ENCODE measurements at regions not wholly inside any gene's neighbourhood (a gene's known extent, or its start where the extent isn't known, plus 50 kb on each side); places are given as distances from the start of the nearest gene placed in this dataset.

DNA sequence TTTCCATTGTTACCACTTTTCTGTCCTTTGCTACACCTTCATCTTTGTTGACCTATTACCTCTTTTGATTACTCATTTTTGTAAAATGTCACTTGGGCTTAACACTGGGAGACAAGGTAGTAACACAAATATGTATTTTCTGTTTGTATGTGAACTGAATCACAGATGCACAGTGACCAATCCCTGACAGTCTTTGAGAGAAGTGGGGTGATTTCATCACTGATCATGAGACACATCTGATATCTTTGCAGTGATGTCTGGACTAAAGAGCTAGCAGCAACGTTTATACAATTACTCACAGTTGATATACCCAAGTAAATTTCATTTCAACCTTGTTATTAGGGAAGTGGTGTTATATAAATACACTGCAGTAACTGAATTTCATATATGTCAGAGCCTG, 1397.4 kb upstream of the SPRY2 start:
- peak; percentile 24 for DNase-seq

DNA sequence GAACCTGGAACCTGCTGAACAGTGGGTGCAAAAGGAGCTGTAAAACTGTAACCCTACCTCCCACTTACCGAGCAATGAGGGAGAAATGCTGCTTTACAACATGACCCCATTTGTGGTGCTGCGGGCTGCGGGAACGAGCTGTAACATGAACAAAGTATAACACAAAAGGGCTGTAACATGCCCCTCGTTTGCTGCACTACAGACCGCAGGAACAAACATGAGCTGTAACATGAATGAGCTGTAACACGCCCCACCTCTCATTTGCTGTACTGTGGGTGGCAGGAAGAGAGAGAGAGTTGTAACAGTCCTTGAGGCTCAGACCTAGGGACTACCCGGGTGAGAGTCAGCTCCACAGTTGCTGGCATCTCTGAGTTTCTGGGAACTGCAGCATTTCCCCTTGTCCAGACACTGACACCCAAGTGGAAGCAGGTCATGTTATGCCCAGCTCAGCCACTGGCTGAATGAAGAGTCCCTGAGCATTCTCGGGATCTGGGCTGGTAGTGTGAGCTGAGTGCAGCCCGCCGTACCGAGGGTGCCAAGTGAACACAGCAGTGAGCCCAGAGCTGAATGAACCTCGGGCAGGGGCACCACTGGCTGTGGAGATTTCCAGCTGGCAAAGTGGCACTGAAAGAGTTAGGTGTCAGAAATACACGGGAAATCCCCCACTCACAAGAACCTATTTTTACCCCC, 1385.3 kb upstream of the SPRY2 start:
- no peak for DNase-seq

DNA sequence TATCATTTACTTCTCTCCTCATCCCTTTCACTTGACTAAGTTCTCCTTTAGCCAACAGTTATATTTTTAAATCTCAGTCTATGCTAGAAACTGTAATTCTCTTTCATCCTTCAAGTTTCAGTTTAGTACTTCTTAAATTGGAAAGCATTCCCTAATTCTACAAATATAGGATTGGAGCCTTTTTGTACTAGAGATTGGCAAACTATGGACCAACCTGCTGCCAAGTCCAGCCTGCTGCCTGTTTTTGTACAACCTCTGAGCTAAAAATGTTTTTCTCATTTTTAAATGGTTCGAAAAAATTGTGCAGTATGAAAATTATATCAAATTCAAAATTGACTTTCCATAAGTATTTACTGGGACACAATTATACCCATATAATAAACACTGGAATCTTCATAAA, 1381.5 kb upstream of the SPRY2 start:
- no peak for DNase-seq

DNA sequence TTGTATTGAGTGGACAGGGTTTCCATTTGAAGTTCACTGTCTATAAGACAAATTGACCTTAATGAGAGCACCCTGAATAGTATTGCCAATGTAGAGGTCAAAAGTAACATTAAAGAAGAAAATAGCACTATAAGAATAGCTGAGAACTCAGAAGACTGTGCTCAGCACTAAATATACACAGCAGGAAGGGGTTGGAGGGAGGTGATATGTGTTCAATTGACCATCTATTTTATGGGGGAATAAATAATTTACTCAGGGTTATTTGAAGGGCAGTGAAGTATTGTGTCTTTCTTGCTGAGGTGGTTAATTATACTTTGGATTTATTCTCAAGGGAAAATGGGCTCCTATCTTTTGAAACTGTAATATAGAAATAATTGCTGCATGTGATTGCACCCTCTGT, 1380.5 kb upstream of the SPRY2 start:
- DNase-seq: no peak

DNA sequence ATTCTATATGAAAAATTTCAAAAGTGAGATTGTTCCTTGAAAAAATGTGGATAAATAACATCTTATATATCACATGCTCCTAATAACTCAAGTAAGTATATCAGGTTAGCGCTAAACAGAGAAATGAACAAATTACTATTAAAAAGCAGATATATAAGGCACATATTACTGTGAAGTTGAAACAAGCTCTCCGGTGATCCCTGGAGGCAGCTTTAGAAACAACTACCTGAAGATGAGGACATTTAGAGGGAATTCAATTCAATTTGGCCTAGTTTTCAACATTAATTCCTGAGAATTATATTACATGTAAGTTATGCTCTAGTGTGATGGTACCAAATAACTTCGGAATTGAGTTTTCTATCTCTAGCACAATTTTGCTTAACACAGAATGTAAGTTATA, 1373.6 kb upstream of the SPRY2 start:
- no peak for DNase-seq

DNA sequence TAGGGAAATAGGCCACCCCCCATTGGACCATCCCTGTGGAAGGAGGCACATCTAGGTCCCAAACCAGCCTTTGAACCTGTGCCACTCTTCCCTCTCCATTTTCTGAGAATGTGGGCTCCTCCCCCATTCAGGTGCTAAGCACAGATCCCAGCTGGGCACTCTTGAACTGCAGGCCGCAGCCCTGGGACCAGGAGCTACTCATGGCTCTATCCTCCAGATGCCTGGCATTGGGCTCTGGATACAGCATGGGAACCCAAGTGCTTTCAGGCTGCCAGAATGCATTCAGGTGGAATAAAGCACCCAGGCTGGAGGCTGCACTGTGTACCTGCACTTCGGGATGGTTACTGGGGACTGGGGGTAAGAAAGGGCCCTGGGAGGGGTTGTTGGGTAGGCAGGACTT, 1372.3 kb upstream of the SPRY2 start:
- no peak for DNase-seq

DNA sequence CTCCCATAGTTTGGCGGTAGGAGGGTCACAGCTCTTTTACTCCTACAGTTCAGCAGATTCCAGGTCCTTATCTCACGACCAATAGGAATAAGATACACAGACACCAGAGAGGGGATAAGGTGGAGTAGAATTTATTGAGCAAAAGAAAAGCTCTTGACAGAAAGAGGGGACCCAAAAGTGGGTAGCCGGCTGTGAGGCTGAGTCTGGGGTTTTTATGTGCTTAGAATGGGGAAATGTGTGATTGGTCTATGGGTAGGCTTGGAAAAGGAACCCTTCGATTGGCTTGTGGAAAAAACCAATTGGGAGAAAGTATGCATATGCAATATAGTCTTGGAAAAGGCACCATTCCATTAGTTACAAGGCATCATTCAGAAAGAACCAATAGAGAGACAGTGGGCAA, 1356.9 kb upstream of the SPRY2 start:
- no peak for DNase-seq

DNA sequence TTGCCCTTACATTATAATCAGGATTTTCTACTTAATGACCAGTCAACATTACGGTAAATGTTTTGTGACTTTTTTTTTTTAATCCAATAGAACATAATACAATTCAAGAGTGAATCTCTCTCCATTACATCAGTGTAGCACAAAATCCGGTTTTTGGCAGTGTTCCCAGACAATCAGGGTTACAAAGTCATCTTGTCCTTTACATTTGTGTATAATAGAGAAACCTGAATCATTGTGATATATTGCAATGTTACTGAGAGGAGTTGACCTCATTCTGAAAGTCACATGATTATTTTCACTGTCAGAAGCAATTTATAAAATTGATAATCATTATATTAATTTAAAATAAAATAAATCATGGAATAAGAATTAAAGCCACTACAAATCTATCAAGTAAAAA, 1346.0 kb upstream of the SPRY2 start:
- no peak for DNase-seq

DNA sequence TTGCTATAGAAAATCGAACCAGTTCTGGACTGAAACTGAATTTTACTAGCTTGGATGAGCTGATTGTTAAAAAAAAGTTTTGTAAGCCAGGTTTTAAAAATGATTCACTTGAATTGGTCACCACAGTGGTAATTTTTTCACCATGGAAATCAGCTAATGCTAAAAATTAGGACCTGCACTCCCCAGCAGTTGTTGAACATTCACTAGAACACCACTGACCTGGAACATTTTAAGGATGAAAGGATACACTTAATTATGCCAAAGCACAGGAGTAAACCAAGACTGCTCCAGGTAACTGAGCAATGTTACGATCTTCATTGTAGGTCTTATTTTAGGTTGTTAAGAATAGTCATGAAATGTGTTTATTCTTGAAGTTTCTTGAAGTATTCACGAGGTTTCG, 1342.6 kb upstream of the SPRY2 start:
- DNase-seq: no peak

DNA sequence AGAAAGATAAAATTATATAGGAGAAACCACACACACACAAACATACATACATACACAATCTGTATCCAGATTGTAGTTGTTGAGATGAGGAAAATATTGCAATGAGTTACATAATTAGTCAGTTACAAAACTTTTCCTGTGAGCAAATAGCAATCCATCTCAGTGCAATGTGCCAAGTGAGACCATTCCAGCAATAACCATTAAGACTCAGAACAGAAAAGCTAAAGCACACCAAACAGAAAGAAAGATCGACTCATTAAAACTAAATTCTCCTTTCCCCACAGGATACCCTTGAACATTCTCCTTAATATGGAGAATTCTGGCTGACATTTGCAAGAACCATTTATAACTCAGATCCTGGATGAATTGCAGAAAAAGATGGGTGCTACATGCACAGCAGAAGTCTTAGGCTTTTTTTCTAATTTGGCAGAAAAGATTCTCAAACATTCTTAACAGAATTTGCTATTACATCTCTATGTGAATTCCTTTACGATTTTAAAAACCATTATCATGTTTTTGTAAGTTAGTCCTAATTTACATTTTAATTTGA, 1341.2 kb upstream of the SPRY2 start:
- DNase-seq: no peak

DNA sequence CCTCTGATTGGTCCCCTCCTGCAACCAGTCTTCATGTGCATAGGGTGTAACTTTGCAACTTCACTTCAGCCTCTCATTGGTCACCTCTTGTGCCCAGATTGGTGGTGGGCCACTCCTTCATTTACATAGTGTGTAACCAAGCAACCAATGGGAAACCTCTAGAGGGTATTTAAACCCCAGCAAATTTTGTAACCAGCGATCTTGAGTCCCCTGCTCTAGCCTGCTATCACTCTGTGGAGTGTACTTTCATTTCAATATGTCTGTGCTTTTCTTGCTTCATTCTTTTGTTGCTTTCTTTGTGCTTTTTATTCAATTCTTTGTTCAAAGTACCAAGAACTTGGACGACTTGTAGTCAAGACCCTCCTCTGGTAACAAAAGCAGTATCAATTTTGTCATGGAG, 1336.9 kb upstream of the SPRY2 start:
- DNase-seq: no peak

DNA sequence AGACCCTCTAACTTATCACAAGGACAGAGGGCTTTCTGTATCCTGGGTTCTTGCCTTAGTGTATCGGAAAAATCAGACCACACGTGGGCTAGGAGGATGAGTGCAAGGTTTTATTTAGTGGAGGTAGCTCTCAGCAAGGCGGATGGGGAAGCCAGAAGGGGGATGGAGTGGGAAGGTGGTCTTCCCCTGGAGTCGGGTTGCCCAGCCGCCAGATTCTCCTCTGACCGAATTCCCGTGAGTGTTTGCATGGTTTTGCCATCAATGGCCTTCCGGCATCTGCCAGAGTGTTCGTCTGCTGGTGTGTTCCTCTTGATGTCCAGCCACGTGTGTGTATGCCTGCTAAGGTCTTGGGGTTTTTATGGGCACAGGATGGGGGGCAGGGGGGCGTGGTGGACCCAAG, 1335.1 kb upstream of the SPRY2 start:
- no peak for DNase-seq

DNA sequence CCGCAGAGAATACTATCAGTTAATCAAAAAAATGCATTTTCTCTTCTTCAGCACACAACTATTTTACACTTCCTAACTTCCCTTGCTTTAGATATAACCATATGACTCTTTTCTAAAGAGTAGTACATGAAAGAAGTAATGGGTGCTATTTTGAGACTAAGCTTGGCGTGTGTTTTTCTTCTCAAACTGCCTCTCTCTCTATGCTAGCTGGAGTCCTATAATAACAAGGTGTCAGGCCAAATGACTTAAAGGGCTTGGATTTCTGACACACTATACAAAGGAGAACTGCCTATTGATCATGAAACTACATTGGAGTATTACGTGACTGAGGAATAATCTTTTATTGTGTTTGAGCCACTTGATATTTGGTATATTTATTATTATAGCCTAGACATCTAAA, 1330.1 kb upstream of the SPRY2 start:
- DNase-seq: no peak

DNA sequence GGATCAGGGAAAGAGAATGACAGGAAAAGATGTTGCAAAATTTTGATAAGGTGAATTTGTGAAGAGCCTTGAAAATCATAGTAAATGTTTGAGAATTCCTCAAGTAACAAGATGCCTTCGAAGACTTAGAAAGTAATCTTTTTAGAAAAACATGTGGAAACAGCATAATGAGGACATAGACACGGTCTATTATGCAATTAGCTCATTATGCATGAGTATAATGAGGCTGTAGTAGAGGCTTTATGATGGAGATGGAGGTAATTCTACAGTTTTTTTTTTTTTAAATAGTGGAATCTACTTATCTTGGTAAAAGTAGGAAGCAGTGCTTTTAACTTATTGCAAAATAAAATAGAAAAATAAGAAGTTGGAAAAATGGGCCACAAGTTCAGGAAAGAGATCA, 1329.1 kb upstream of the SPRY2 start:
- DNase-seq: no peak

DNA sequence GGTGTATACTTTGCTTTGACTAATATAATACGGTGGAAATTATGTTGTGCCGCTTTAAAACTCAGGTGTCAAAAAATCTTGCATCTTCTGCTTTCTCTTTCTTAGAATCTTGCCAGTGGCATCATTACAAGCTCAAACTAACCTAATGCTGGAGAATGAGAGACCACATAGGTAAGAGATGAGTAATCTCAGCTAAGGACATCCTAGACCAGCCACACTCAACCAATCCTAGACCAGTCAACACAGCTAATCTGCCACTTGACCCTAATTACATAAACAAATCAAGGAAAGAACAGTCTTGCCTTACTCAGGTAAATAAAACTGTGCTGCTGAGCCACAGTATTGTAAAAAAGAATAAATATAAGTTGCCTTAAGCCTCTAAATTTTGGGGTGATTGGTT, 1323.9 kb upstream of the SPRY2 start:
- no peak for DNase-seq

DNA sequence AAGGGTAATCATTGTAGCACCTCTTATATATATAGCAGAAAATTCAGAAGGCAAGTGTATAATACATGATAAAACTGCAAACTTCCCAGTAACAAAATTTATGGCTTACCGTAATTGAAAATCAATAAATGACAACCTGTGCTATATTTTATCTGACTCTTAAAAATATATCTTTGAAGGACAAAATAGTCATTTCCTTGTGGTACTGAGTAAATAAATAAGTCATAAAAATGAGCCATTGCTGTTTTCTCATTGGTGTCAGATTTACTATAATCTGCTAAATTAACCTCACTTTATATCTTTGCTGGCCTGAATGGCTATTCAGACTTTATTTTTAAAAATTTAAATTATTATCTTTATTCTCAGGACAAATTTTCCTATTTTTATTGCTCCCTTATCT, 1319.1 kb upstream of the SPRY2 start:
- no peak for DNase-seq

DNA sequence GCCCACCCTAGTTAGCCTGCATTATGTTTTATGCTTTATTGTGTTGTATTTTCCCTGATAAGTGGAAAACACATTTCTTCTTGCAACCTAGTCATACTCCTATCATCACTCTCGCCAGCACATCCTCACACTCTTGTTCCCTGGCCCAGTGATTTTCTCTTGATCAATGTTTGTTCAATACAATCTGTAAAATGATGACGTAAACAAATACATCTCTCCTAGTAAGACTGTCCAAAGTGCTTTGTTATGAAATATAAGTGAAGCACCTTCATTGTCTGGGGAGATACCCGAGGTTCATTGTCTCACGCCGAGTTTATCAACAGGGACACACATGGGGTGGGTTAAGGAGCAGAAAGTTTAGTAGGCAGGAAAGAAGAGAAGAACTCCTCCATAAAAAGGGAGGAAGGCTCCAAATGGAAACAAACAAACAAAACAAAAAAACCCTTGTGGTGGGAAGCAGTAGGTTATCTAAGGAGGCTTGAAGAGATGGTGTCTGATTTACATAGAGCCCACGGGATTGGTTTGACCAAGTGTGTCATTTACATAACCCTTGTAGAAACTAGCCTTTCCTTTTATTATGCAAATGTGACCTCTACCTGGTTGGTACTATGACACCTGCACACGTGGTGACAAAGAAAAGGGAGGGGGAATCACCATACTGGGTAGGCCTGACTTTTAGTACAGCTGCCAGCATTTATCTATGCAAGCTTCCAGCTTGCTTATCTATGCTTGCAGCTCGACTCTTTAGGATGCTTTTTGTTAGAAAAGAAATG, 1317.9 kb upstream of the SPRY2 start:
- DNase-seq: no peak

DNA sequence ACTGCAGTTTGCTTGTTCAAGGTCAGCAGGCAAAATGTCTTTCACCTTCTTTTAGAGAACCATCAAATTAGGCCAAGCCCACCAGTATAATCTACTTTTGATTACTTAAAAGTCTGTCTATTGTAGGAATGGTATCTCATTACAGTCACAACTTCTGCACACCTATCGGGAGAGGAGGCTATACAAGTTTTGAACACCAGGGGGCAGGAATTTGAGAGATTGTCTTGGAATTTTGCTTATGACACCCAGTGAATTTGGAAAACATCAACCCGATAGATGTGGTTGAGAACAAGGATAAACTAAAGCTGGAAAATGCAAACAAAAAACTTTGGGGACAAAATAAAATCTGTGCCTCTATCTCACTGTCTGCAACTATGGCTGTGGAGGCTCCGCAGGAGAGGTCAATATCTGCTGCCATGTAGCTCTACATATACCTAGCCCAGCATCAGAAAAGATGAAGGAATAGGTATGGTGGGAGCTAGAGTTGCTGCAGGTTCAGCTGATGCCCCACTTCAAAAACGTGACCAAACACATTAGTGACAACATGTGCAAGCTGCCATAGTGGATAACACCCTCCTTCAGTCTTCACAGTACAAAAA, 1299.2 kb upstream of the SPRY2 start:
- DNase-seq: no peak

DNA sequence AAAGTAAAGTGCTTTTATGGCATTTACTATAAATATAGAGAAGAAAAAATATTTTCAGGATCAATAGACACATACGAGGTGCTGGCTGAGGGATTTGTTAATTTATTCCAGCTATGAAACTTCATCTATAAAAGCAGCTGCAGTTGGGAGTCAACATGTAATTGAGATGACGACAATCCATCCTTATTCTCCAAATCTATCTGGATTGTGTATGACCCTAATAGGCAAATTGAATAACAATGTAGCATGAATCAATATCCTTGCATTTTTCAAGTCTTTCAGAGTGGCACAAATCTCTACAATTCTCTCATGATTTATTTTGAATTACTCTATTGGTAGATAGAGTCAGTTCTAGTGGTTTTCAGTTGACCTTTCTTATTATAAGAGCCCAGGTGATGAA, 1296.5 kb upstream of the SPRY2 start:
- DNase-seq: no peak

DNA sequence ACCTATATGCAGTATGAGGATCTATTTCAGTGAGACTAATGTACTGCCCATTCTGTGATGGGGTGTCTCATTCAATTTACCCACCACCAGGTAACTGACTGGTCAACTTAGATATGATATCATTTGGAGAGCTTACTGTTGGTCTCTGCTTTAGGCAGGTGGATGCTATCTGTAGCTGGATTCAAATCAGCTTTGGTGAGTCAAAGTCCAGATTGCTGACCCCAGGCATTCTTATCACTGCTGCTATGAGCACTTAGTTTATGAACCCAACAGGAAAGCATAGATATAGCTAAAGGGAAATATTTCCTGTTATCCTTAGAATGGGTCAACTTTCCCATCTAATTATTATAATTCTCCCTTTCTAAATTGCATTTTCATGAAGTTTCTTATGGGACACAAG, 1295.2 kb upstream of the SPRY2 start:
- DNase-seq: no peak

DNA sequence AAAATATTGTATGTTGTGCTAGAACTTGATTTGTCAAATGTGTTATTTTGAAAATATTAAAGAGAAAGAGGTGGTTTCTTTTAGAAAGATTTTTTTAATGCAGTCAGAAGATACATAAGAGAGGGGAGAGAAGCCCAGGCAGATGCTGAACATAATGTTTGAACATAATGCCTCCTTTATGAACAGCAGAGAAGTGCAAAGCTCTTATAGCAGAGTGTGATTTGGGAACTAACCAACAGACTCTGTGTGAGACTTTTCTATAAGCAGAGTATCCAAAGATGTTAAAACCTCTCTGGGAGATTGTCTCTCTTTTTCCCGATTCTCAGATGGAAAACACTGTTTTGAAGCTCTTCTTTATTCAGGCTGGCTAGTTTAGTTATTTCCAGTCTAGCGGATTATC, 1274.1 kb upstream of the SPRY2 start:
- DNase-seq: no peak

DNA sequence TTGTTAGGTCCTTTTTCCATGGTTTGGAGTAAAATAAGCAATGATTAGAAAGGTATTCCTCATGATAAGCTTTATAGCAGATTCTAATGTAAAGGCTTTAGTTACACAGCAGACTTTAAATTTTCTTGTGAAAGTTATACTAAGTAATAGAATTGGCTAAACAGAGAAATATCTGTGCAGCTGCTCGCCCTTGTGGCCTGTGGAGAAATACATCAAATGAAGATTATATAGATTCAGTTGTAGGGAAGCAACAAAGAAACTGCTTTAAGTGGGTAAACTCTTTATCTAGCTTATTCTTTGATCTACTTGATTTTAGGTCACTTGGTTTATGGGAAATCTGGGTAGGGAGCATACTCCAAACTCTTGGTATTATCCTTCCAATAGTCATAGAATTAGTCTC, 1269.7 kb upstream of the SPRY2 start:
- no peak for DNase-seq

DNA sequence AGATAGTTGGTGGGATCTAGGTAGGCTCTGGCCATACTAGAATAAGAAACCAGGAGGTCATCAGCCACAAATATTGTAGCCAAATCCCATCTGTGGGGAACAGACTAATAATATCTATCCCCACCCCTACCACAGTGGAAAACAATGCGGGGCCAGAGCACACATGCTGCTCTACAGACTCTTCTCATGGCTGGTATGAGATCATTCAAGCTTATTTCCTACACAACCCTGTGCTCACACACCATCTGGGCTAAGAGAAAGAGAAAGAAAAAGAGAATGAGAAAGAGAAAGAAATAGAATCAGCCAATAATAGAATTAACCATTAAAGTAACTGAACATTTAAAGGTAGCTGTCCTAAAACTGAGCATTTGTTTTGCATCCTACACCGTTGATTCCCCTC, 1268.4 kb upstream of the SPRY2 start:
- DNase-seq: no peak

DNA sequence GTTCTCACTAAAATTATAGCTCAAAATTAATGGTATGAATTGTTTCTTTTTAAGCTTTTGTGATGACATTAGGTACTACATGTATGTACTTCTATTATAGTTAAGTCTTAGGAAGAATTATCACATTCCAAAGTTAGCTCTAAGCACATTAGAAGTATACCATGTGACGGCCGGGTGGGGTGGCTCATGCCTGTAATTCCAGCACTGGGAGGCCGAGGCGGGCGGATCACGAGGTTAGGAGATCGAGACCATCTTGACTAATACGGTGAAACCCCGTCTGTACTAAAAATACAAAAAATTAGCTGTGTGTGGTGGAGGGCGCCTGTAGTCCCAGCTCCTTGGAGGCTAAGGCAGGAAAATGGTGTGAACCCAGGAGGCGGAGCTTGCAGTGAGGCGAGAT, 1265.1 kb upstream of the SPRY2 start:
- no peak for DNase-seq

Data from HCEC 1CT (cell line).